GM23338 (cell line): ENCODE measurements at regions not wholly inside any gene's neighbourhood (a gene's known extent, or its start where the extent isn't known, plus 50 kb on each side); places are given as distances from the start of the nearest gene placed in this dataset.

Experiments
- ATAC-seq: fragments of 200-7000 bp; cut with Tn5 transposase; 3 replicates; pipeline ENCODE4 v1.9.1; 2020
- DNase-seq: peaks from one replicate; pipeline ENCODE4 v3.0.0-alpha.2; 2015; ENCODE audit warnings: low spot score
- H2AFZ ChIP-seq: fragments of 200-600 bp; sonication (generic); 2 replicates; pipeline ENCODE4 v1.8.0; 2016; ENCODE audit warnings: antibody characterized with exemption, mild to moderate bottlenecking, moderate library complexity
- H3F3A ChIP-seq: fragments of 200-600 bp; sonication (generic); replicated peaks from 2 replicates; pipeline ENCODE4 v1.8.0; 2017; ENCODE audit warnings: antibody characterized with exemption, mixed run types, low read depth
- H3K27ac ChIP-seq: fragments of 200-600 bp; sonication (generic); 2 replicates; pipeline ENCODE4 v1.6.1; 2016; ENCODE audit warnings: low read depth
- H3K27me3 ChIP-seq: fragments of 200-600 bp; sonication (generic); 2 replicates; pipeline ENCODE4 v1.8.0; 2016; ENCODE audit warnings: mild to moderate bottlenecking, mixed run types, moderate library complexity; ENCODE audit not compliant: insufficient read depth
- H3K36me3 ChIP-seq: fragments of 200-600 bp; sonication (generic); 2 replicates; pipeline ENCODE4 v1.8.0; 2016; ENCODE audit warnings: mild to moderate bottlenecking; ENCODE audit not compliant: insufficient read depth
- H3K4me1 ChIP-seq: fragments of 200-600 bp; sonication (generic); 2 replicates; pipeline ENCODE4 v1.8.0; 2016; ENCODE audit warnings: mild to moderate bottlenecking, moderate library complexity; ENCODE audit not compliant: insufficient read depth
- H3K4me2 ChIP-seq: fragments of 200-600 bp; sonication (generic); 2 replicates; pipeline ENCODE4 v1.7.1; 2017; ENCODE audit warnings: mixed run types
- H3K4me3 ChIP-seq: fragments of 200-600 bp; sonication (generic); 2 replicates; pipeline ENCODE4 v1.6.1; 2016; ENCODE audit warnings: mixed run types
- H3K79me2 ChIP-seq: fragments of 200-600 bp; sonication (generic); replicated peaks from 2 replicates; pipeline ENCODE4 v1.8.0; 2017; ENCODE audit warnings: mild to moderate bottlenecking; ENCODE audit not compliant: insufficient read depth
- H3K9me2 ChIP-seq: fragments of 200-600 bp; sonication (generic); 2 replicates; pipeline ENCODE4 v1.8.0; 2017; ENCODE audit not compliant: insufficient read depth
- H4K20me1 ChIP-seq: fragments of 200-600 bp; sonication (generic); replicated peaks from 2 replicates; pipeline ENCODE4 v1.8.0; 2017; ENCODE audit warnings: mild to moderate bottlenecking; ENCODE audit not compliant: insufficient read depth
- H3K27ac Mint-ChIP-seq: 2 replicates; pipeline ENCODE4 v1.8.0; 2020; ENCODE audit warnings: inconsistent platforms, mild to moderate bottlenecking, moderate library complexity, mixed read lengths
- H3K27me3 Mint-ChIP-seq: 3 replicates; pipeline ENCODE4 v1.8.0; 2022; ENCODE audit warnings: low read depth, mild to moderate bottlenecking, moderate library complexity, mixed read lengths, inconsistent platforms; ENCODE audit not compliant: insufficient read depth, poor library complexity
- H3K36me3 Mint-ChIP-seq: 3 replicates; pipeline ENCODE4 v1.8.0; 2021; ENCODE audit warnings: low read depth, mild to moderate bottlenecking, inconsistent platforms, moderate library complexity, mixed read lengths
- H3K4me1 Mint-ChIP-seq: 3 replicates; pipeline ENCODE4 v1.8.0; 2020; ENCODE audit warnings: mild to moderate bottlenecking, inconsistent platforms, mixed read lengths
- H3K4me3 Mint-ChIP-seq: 3 replicates; pipeline ENCODE4 v1.8.0; 2021; ENCODE audit warnings: moderate library complexity, mild to moderate bottlenecking, inconsistent platforms, mixed read lengths
- H3K9me3 Mint-ChIP-seq: 3 replicates; pipeline ENCODE4 v1.8.0; 2020; ENCODE audit warnings: moderate library complexity, mild to moderate bottlenecking, inconsistent platforms, mixed read lengths
- CREB1 ChIP-seq: fragments of 250-450 bp; sonication (Bioruptor Pico); IDR thresholded peaks from 2 replicates; pipeline ENCODE4 v1.5.0; 2020; ENCODE audit warnings: low read depth, mild to moderate bottlenecking, moderate library complexity
- EZH2 ChIP-seq: fragments of 200-600 bp; sonication (generic); IDR thresholded peaks from one replicate; pipeline ENCODE4 v1.8.0; 2017; ENCODE audit warnings: antibody characterized with exemption, mild to moderate bottlenecking, low read depth; ENCODE audit not compliant: unreplicated experiment
- EZH2phosphoT487 ChIP-seq: fragments of 200-600 bp; sonication (generic); IDR thresholded peaks from one replicate; pipeline ENCODE4 v1.8.1; 2018; ENCODE audit warnings: antibody characterized with exemption; ENCODE audit not compliant: unreplicated experiment
- JUNB ChIP-seq: IDR thresholded peaks from one replicate; pipeline ENCODE4 v1.6.1; 2016; ENCODE audit warnings: antibody characterized with exemption; ENCODE audit not compliant: unreplicated experiment
- NANOG ChIP-seq: IDR thresholded peaks from 2 replicates; pipeline ENCODE4 v1.6.1; 2016; ENCODE audit warnings: antibody characterized with exemption, borderline replicate concordance
- POLR2AphosphoS5 ChIP-seq: IDR thresholded peaks from 2 replicates; pipeline ENCODE4 v1.6.1; 2016; ENCODE audit warnings: antibody characterized with exemption, low read depth
- STAT1 ChIP-seq: IDR thresholded peaks from one replicate; pipeline ENCODE4 v1.6.1; 2016; ENCODE audit warnings: antibody characterized with exemption; ENCODE audit not compliant: unreplicated experiment
- ZNF114 ChIP-seq: fragments of 250-450 bp; sonication (Bioruptor Pico); IDR thresholded peaks from 2 replicates; pipeline ENCODE4 v1.5.0; 2020; ENCODE audit warnings: mild to moderate bottlenecking, moderate library complexity
- ZNF331 ChIP-seq: fragments of 250-450 bp; sonication (Bioruptor Pico); IDR thresholded peaks from 2 replicates; pipeline ENCODE4 v1.5.0; 2020; ENCODE audit warnings: low read depth, mild to moderate bottlenecking, moderate library complexity
- TF ChIP-seq, protein P1 (sequence below), 2 experiments: fragments of 200-600 bp in 1 of 2; sonication (generic) in 1 of 2; conservative IDR thresholded peaks; 2 replicates each; pipeline versions ENCODE4 v1.5.1 to v1.6.1; 2016 to 2017; ENCODE audit warnings: antibody characterized with exemption in 2 of 2, low read depth in 2 of 2, mild to moderate bottlenecking in 2 of 2, moderate library complexity in 1 of 2
- TF ChIP-seq, protein P2 (sequence below): IDR thresholded peaks from 2 replicates; pipeline ENCODE4 v1.6.1; 2016; ENCODE audit warnings: antibody characterized with exemption
- TF ChIP-seq, protein P3 (sequence below): IDR thresholded peaks from one replicate; pipeline ENCODE4 v1.6.1; 2018; ENCODE audit warnings: antibody characterized with exemption; ENCODE audit not compliant: unreplicated experiment

DNA sequence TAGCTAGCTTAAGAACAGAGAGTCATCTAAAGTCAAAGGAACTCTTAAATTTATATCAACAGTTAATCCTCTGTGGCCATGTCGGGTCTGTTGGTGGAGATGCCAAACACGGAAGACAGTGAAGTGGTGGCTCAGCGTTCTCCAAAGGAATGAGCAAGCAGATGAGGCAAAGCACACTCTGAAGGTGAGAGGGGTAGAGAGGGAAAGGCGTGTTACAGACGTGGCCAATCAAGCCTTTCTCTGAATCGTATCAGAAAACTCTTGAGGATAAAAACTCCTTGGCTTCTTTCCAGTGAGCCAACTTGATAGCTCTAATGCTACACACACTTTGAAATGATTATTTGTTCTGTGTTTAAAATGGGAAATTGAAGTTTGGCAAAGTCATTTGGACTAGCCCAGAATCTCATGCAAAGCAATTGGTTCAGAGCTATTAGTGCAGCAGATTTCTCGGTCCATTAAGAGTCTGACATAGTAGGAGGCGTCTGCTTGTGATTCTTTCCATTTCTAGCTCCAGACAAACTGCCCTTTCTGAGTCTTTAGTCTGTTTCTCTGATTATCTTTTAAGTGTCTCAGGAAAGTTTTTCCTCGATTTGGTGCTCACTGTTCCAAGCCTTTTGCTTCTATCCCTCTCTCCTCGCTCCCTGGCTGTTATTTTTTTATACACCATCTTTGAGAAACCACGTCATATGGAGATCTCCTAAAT, 57.5 kb upstream of the CPO start:
- no peaks in the 10 kb centered on the region for H4K20me1 ChIP-seq
- TF ChIP-seq, protein P1, sequence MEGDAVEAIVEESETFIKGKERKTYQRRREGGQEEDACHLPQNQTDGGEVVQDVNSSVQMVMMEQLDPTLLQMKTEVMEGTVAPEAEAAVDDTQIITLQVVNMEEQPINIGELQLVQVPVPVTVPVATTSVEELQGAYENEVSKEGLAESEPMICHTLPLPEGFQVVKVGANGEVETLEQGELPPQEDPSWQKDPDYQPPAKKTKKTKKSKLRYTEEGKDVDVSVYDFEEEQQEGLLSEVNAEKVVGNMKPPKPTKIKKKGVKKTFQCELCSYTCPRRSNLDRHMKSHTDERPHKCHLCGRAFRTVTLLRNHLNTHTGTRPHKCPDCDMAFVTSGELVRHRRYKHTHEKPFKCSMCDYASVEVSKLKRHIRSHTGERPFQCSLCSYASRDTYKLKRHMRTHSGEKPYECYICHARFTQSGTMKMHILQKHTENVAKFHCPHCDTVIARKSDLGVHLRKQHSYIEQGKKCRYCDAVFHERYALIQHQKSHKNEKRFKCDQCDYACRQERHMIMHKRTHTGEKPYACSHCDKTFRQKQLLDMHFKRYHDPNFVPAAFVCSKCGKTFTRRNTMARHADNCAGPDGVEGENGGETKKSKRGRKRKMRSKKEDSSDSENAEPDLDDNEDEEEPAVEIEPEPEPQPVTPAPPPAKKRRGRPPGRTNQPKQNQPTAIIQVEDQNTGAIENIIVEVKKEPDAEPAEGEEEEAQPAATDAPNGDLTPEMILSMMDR (conservative IDR thresholded peaks at IDR 0.05; ENCODE audit: low read depth in 2 of 2), result no peak
- TF ChIP-seq, protein P2, sequence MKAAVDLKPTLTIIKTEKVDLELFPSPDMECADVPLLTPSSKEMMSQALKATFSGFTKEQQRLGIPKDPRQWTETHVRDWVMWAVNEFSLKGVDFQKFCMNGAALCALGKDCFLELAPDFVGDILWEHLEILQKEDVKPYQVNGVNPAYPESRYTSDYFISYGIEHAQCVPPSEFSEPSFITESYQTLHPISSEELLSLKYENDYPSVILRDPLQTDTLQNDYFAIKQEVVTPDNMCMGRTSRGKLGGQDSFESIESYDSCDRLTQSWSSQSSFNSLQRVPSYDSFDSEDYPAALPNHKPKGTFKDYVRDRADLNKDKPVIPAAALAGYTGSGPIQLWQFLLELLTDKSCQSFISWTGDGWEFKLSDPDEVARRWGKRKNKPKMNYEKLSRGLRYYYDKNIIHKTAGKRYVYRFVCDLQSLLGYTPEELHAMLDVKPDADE, result no peak
- TF ChIP-seq POLR2AphosphoS5 (no peak), NANOG (no peak)
- H3K9me2 ChIP-seq, result no peaks in the 10 kb centered on the region; the same call in 1 of the 2 replicates
- DNase-seq (no peak), ATAC-seq (no peak)
- Mint-ChIP-seq H3K4me3 (no peak overlapping the region), H3K27me3 (no peaks in the 10 kb centered on the region), H3K27ac (no peak overlapping the region), H3K9me3 (no peaks in the 10 kb centered on the region), H3K36me3 (no peaks in the 10 kb centered on the region), H3K4me1 (no peaks in the 10 kb centered on the region; the same call in 1 of the 3 replicates)
- H3K36me3 ChIP-seq, result no peaks in the 10 kb centered on the region
- H2AFZ ChIP-seq, result no peak overlapping the region; the same call in 1 of the 2 replicates
- no peak overlapping the region for H3K4me2 ChIP-seq
- no peaks in the 10 kb centered on the region for H3F3A ChIP-seq
- no peaks in the 10 kb centered on the region for H3K27me3 ChIP-seq
- H3K4me3 ChIP-seq, result no peak overlapping the region
- peaks cover 3% of the 10 kb centered on the region for H3K4me1 ChIP-seq
- H3K79me2 ChIP-seq, result no peaks in the 10 kb centered on the region
- no peak overlapping the region for H3K27ac ChIP-seq

DNA sequence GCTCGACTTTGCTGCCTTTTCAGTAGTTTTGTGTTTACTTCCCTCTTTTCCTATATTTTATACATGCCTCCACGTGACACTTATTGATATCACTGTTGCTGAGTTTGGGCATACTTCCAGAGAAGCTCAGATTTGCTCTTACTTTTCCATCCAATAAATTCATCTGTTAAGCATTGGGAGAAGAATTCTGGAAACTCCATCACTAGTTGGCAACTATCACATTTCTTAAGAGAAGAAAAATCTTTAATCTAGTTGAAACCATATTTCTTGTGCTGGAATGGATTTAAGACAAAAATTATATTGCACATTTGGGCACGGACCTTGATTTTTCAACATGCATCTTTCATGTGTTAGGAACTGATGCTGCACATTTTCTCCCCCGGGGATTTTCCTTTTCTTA, 52.6 kb upstream of the CPO start:
- H3K9me3 Mint-ChIP-seq, result no peaks in the 10 kb centered on the region
- no peaks in the 10 kb centered on the region for H4K20me1 ChIP-seq
- H3K36me3 ChIP-seq, result no peaks in the 10 kb centered on the region
- no peak overlapping the region for H3K4me3 Mint-ChIP-seq
- no peaks in the 10 kb centered on the region; the same call in 1 of the 2 replicates for H3K9me2 ChIP-seq
- no peaks in the 10 kb centered on the region for H3K27me3 ChIP-seq
- no peak overlapping the region for H2AFZ ChIP-seq
- no peaks in the 10 kb centered on the region for H3F3A ChIP-seq
- no peaks in the 10 kb centered on the region for H3K4me1 Mint-ChIP-seq
- no peaks in the 10 kb centered on the region for H3K36me3 Mint-ChIP-seq
- H3K4me1 ChIP-seq, result no peaks in the 10 kb centered on the region
- no peak overlapping the region for H3K27ac Mint-ChIP-seq
- no peak overlapping the region for H3K4me2 ChIP-seq
- no peaks in the 10 kb centered on the region for H3K27me3 Mint-ChIP-seq
- H3K4me3 ChIP-seq, result no peak overlapping the region
- no peaks in the 10 kb centered on the region for H3K79me2 ChIP-seq
- H3K27ac ChIP-seq, result no peak overlapping the region
- DNase-seq (no peak), ATAC-seq (no peak)
- TF ChIP-seq, protein P1 (conservative IDR thresholded peaks at IDR 0.05; ENCODE audit: low read depth in 2 of 2), result no peak
- TF ChIP-seq ZNF331 (no peak), EZH2phosphoT487 (no peak), ZNF114 (CRISPR knock-in tag) (no peak), POLR2AphosphoS5 (no peak), JUNB (no peak), EZH2 (no peak), NANOG (no peak), STAT1 (no peak), CREB1 (CRISPR knock-in tag) (no peak)
- TF ChIP-seq, protein P3, sequence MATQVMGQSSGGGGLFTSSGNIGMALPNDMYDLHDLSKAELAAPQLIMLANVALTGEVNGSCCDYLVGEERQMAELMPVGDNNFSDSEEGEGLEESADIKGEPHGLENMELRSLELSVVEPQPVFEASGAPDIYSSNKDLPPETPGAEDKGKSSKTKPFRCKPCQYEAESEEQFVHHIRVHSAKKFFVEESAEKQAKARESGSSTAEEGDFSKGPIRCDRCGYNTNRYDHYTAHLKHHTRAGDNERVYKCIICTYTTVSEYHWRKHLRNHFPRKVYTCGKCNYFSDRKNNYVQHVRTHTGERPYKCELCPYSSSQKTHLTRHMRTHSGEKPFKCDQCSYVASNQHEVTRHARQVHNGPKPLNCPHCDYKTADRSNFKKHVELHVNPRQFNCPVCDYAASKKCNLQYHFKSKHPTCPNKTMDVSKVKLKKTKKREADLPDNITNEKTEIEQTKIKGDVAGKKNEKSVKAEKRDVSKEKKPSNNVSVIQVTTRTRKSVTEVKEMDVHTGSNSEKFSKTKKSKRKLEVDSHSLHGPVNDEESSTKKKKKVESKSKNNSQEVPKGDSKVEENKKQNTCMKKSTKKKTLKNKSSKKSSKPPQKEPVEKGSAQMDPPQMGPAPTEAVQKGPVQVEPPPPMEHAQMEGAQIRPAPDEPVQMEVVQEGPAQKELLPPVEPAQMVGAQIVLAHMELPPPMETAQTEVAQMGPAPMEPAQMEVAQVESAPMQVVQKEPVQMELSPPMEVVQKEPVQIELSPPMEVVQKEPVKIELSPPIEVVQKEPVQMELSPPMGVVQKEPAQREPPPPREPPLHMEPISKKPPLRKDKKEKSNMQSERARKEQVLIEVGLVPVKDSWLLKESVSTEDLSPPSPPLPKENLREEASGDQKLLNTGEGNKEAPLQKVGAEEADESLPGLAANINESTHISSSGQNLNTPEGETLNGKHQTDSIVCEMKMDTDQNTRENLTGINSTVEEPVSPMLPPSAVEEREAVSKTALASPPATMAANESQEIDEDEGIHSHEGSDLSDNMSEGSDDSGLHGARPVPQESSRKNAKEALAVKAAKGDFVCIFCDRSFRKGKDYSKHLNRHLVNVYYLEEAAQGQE, result no peak
- TF ChIP-seq, protein P2, result no peak
